ENCODE measurements at regions not wholly inside any gene's neighbourhood (a gene's known extent, or its start where the extent isn't known, plus 50 kb on each side); places are given as distances from the start of the nearest gene placed in this dataset.

DNA sequence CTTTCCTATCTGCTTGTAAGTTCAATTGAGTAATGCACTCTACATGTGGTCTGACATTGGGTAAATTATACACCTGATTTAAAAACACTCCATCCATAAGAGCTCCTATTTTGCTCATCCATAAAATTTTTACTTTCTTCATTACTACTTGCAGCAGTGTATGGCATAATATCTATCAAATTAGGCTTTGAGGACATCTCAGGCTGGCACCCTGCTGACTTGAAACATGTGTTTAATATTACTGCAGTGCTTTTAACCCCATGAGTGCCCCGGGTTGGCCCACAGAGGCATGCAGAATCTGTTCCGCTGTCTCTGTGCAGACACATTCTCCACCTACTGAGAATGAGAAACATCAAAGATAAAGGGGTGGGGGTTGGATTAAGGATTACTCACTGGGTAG lies 249.9 kb upstream of the DNAJC19 start:
- H3K27me3 ChIP-seq (ENCODE audit: insufficient read depth, low read length, poor library complexity), result no peaks in the 10 kb centered on the region
- H3K79me2 ChIP-seq (ENCODE audit: insufficient read depth, low read length), result no peaks in the 10 kb centered on the region
- no peak overlapping the region for H3K4me2 ChIP-seq (ENCODE audit: insufficient read depth, low read length)
- no peaks in the 10 kb centered on the region for H3K36me3 ChIP-seq (ENCODE audit: insufficient read depth, low read length)
- H4K20me1 ChIP-seq (ENCODE audit: insufficient read depth, low read length), result no peaks in the 10 kb centered on the region
- no peak overlapping the region for H3K4me3 ChIP-seq (ENCODE audit: low read depth in 1 of 2, low read length in 2 of 2)
- ATAC-seq (ENCODE audit: insufficient read depth, low read depth) (no peak), DNase-seq (no peak)
- H3K4me1 ChIP-seq (ENCODE audit: insufficient read depth, low read length), result no peaks in the 10 kb centered on the region
- H2AFZ ChIP-seq (ENCODE audit: low read depth, low read length), result no peak overlapping the region
- H3K9ac ChIP-seq (ENCODE audit: low read depth, low read length), result no peak overlapping the region
- H3K9me3 ChIP-seq (ENCODE audit: insufficient read depth, low read length, severe bottlenecking), result no peaks in the 10 kb centered on the region
- TF ChIP-seq CTCF (IDR thresholded peaks at IDR 0.05; ENCODE audit: borderline replicate concordance, extremely low read depth, low read length, poor library complexity, severe bottlenecking) (no peak), EZH2 (IDR thresholded peaks at IDR 0.05; ENCODE audit: borderline replicate concordance, low read depth, low read length, severe bottlenecking) (no peak)
- H3K27ac ChIP-seq (ENCODE audit: low read length), result no peak overlapping the region

GRCh38 chr3:181230258-181230657 lies 240.7 kb upstream of the DNAJC19 start:
- no peak overlapping the region for H3K4me3 ChIP-seq (ENCODE audit: low read depth in 1 of 2, low read length in 2 of 2)
- no peaks in the 10 kb centered on the region for H3K4me1 ChIP-seq (ENCODE audit: insufficient read depth, low read length)
- ATAC-seq (ENCODE audit: insufficient read depth, low read depth) (no peak), DNase-seq (no peak)
- H3K9ac ChIP-seq (ENCODE audit: low read depth, low read length), result no peak overlapping the region
- H3K4me2 ChIP-seq (ENCODE audit: insufficient read depth, low read length), result no peak overlapping the region
- TF ChIP-seq EZH2 (IDR thresholded peaks at IDR 0.05; ENCODE audit: borderline replicate concordance, low read depth, low read length, severe bottlenecking) (no peak), CTCF (IDR thresholded peaks at IDR 0.05; ENCODE audit: borderline replicate concordance, extremely low read depth, low read length, poor library complexity, severe bottlenecking) (no peak)
- H3K9me3 ChIP-seq (ENCODE audit: insufficient read depth, low read length, severe bottlenecking), result no peaks in the 10 kb centered on the region
- no peak overlapping the region for H2AFZ ChIP-seq (ENCODE audit: low read depth, low read length)
- no peaks in the 10 kb centered on the region for H3K36me3 ChIP-seq (ENCODE audit: insufficient read depth, low read length)
- no peaks in the 10 kb centered on the region for H3K27me3 ChIP-seq (ENCODE audit: insufficient read depth, low read length, poor library complexity)
- H3K27ac ChIP-seq (ENCODE audit: low read length), result no peak overlapping the region
- H3K79me2 ChIP-seq (ENCODE audit: insufficient read depth, low read length), result no peaks in the 10 kb centered on the region
- no peaks in the 10 kb centered on the region for H4K20me1 ChIP-seq (ENCODE audit: insufficient read depth, low read length)

DNA sequence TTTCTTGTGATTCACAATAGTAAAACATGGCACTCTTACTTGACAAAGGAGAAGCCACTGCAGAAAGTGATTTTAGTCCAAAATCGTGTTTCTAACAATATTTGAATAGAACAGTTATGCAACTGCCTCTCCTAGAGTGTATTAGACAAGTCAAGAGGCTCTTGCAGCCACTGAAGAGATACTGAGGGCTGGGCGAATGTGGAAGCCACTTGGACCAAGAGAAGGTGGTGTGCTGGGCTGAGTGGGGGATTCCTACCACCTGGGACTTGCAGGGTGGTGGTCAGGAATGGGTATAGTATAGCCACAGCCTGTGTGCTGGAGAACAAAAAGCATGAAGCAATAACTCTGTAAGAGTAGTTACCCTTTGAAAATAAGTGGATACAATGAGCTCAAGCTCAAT lies 223.8 kb upstream of the DNAJC19 start:
- TF ChIP-seq CTCF (IDR thresholded peaks at IDR 0.05; ENCODE audit: borderline replicate concordance, extremely low read depth, low read length, poor library complexity, severe bottlenecking) (no peak), EZH2 (IDR thresholded peaks at IDR 0.05; ENCODE audit: borderline replicate concordance, low read depth, low read length, severe bottlenecking) (no peak)
- Histone ChIP-seq H3K9me3 (ENCODE audit: insufficient read depth, low read length, severe bottlenecking) (no peaks in the 10 kb centered on the region), H4K20me1 (ENCODE audit: insufficient read depth, low read length) (no peaks in the 10 kb centered on the region)

GRCh38 chr3:181212271-181212670 lies 222.7 kb upstream of the DNAJC19 start:
- Histone ChIP-seq H4K20me1 (ENCODE audit: insufficient read depth, low read length) (no peaks in the 10 kb centered on the region), H3K9ac (ENCODE audit: low read depth, low read length) (no peak overlapping the region), H3K27ac (ENCODE audit: low read length) (no peak overlapping the region), H3K4me3 (ENCODE audit: low read depth in 1 of 2, low read length in 2 of 2) (no peak overlapping the region), H3K79me2 (ENCODE audit: insufficient read depth, low read length) (no peaks in the 10 kb centered on the region), H3K36me3 (ENCODE audit: insufficient read depth, low read length) (no peaks in the 10 kb centered on the region), H3K4me2 (ENCODE audit: insufficient read depth, low read length) (no peak overlapping the region), H2AFZ (ENCODE audit: low read depth, low read length) (no peak overlapping the region), H3K4me1 (ENCODE audit: insufficient read depth, low read length) (no peaks in the 10 kb centered on the region), H3K27me3 (ENCODE audit: insufficient read depth, low read length, poor library complexity) (peaks cover 3% of the 10 kb centered on the region), H3K9me3 (ENCODE audit: insufficient read depth, low read length, severe bottlenecking) (no peaks in the 10 kb centered on the region)
- TF ChIP-seq CTCF (IDR thresholded peaks at IDR 0.05; ENCODE audit: borderline replicate concordance, extremely low read depth, low read length, poor library complexity, severe bottlenecking) (no peak), EZH2 (IDR thresholded peaks at IDR 0.05; ENCODE audit: borderline replicate concordance, low read depth, low read length, severe bottlenecking) (no peak)
- ATAC-seq (ENCODE audit: insufficient read depth, low read depth) (no peak), DNase-seq (no peak)

More for the DNA sequence above, 223.8 kb upstream of the DNAJC19 start:
- Histone ChIP-seq H3K4me1 (ENCODE audit: insufficient read depth, low read length) (no peaks in the 10 kb centered on the region), H3K36me3 (ENCODE audit: insufficient read depth, low read length) (no peaks in the 10 kb centered on the region), H3K27me3 (ENCODE audit: insufficient read depth, low read length, poor library complexity) (peaks cover 3% of the 10 kb centered on the region), H3K4me3 (ENCODE audit: low read depth in 1 of 2, low read length in 2 of 2) (no peak overlapping the region), H3K79me2 (ENCODE audit: insufficient read depth, low read length) (no peaks in the 10 kb centered on the region), H2AFZ (ENCODE audit: low read depth, low read length) (no peak overlapping the region), H3K4me2 (ENCODE audit: insufficient read depth, low read length) (no peak overlapping the region), H3K9ac (ENCODE audit: low read depth, low read length) (no peak overlapping the region), H3K27ac (ENCODE audit: low read length) (no peak overlapping the region)
- no peak for DNase-seq
- no peak for ATAC-seq (ENCODE audit: insufficient read depth, low read depth)
